ENCODE measurements at regions not wholly inside any gene's neighbourhood (a gene's known extent, or its start where the extent isn't known, plus 50 kb on each side); places are given as distances from the start of the nearest gene placed in this dataset.
A peak's percentile ranks its signal among the peaks of the same experiment; 100 is the strongest.
"Not testable (repeated sequence)": the region's sequence is repeated elsewhere in the genome, so short reads cannot be mapped to it uniquely, and the experiment has no call there.

DNA sequence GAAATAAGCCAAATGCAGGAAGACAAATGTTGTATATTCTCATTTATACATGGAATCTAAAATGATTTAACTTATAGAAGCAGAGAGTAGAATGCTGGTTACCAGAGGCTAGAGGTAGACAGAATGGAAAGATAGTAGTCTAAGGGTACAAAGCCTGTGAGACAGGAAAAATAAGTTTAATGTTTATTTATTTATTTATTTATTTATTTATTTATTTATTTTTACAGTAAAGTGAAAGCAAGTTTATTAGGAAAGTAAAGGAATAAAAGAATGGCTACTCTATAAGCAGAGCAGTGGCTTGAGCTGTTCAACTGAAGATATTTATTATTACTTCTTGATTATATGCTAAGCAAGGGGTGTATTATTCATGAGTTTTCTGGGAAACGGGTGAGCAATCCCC lies 203.2 kb downstream of the LAS1L start:
- DNase-seq (ENCODE audit: low spot score), result no peak

DNA sequence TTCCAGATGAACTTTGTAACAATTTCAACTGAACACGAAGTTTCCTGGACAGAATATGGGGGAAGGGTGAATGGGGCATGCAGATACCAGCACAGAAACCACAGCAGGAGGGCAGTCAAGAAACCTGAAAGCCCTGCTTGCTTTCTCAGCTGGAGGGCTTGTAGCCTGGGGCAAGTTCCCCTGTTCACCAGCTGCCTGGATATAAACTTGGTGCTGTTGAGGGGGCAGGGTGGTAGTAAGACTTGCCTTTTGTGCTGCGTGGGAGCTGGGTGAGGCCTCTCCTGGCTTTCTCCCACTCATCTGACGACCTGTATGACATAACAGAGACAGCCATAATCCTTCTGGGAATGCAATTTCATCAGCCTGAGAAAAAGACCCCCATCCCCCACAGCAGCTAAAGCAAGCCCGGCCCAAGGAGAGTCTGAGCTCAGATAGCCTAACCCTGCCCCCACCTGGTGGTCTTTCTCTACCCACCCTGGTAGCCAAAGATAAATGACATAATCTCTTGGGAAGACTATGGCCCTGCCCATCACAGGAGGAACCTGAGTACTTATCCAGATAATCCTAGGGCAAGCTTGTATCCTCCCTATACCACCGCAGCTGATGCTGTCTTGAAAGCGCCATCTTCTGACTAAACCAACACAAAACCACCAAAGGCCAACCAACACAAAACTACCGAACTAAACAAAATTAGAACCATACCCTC lies 234.3 kb downstream of the LAS1L start:
- no peak for DNase-seq (ENCODE audit: low spot score)

GRCh38 chrX:65282905-65283304 lies 251.7 kb downstream of the LAS1L start:
- DNase-seq (ENCODE audit: low spot score), result not testable (repeated sequence)

DNA sequence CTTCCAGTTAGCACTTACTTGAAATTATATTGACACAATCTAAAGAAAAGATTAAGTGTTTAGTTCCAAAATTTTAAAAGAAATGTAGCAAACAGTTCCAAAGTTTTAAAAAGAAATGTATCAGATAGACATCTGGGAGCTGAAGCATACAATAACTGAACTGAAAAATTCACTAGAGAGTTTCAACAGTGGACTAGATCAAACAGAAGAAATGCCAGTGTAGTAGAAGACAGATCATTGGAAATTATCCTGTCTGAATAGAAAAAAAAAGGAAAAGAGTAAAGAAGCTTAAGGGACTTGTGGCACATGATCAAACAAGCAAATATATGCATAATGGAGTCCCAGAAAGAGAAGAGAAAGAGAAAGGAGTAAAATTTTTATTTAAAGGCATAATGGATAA lies 261.4 kb downstream of the LAS1L start:
- DNase-seq (ENCODE audit: low spot score), result no peak

DNA sequence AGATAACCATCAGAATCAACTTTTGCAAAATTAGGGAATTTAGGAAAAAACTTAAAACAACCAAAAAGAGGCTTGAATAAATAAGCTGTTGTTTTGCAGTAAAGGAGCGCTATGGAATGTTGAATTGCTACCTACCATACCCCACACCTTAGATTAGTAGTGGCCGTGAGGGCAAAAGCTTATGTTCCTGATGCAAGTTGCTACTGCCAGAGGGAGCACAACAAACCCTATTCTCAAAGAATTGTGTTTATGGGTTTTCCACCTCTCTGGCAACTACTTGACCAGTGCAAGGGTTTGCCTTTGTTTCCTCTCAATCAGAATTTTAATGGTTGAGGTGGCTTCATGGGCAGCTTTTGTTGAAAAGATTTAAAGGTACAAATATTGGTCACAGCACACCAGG lies 268.1 kb downstream of the LAS1L start:
- no peak for DNase-seq (ENCODE audit: low spot score)

- DNase-seq (ENCODE audit: low spot score), result no peak
These were observed 277.6 kb upstream of the ZC4H2 start for GRCh38 chrX:65253817-65254216.

- no peak for DNase-seq (ENCODE audit: low spot score)
These were observed 264.9 kb upstream of the ZC4H2 start for GRCh38 chrX:65241059-65241721.

DNA sequence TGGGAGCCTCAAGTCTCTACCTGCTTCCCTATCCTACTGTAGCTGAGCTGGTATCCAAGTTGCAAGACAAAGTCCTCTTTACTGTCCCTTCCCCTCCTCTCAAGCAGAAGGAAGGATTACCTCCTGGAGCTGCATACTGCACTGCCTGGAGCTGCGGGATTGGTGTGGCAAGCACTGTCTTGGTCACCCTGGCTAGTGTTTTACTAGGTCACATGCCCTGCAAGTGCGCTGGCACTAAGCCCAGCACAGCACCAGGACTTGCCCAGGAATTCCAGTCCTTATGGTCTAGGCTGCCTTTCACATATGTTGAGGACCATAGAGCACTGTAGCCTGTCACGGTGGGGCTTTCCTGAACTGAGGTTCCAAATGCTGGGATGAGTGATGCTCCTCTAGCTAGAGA lies 227.3 kb upstream of the ZC4H2 start:
- no peak for DNase-seq (ENCODE audit: low spot score)

DNA sequence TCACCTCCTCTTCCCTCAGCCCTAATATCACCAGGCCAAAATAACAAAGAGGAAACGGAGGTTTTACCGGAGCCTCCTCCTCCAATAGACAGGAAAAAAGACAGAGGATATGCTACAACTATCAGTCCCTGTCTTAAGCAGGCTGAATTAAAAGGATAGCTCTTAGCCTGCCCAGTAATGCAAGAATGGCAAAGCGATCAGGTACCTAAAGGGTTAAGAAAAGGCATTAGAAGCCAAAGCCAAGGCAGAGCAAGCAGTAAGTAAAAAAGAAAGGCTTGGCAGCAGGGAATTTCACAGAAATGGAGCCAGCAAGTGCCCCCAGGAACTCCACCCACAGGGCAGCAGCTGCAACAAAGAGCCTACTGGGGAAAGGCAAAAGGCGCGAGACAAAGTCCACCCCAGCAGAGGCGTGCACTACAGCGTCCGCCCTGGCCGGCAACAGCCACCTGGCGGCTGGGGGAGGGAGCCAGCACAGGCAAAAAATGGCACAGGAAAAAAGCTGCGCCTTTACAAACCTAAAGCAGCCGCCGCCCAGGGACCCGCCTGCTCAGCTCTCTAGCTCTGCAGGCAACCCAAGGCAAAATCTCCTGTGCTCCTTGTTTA lies 220.6 kb upstream of the ZC4H2 start:
- peak; percentile 6 for DNase-seq (ENCODE audit: low spot score)

DNA sequence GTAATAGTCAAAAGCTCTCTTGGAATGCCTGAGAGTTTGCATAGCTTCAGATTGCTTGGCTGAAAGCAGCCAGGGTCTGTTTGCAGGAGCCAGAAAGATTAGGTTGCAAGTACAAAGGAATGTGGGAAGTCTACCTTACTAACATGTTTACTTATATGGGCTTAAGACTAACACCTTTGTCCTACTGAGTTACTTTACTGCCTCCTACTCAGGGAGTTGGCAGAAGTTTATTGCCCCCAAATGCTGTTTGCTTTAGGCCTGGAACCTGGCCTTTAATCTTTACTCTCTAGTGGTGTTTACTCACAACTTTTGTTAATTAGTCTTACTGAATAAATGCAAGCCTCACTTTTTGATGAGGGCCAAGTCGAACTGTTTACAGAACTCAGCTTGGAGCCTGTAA lies 219.4 kb upstream of the ZC4H2 start:
- no peak for DNase-seq (ENCODE audit: low spot score)

DNA sequence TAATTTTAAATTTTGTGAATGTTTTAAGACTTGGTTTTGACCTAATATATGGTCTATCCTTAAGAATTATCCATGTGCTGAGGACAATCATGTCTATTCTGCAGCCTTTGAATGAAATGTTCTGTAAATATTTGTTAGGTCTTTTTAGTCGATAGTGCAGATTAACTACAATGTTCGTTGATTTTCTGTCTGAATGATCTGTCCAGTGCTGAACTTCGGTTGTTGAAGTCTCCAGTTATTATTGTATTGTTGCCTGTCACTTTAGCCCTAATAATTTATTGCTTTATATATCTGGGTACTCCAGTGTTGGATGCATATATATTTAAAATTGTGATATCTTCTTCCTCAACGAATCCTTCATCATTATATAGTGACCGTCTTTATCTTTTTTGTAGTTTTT lies 218.3 kb upstream of the ZC4H2 start:
- DNase-seq (ENCODE audit: low spot score), result no peak

- not testable (repeated sequence) for DNase-seq (ENCODE audit: low spot score)
These were observed 187.1 kb upstream of the ZC4H2 start for GRCh38 chrX:65163325-65163724.

- no peak for DNase-seq (ENCODE audit: low spot score)
These were observed 172.0 kb upstream of the ZC4H2 start for GRCh38 chrX:65148232-65148631.

GRCh38 chrX:65136424-65136823 lies 160.2 kb upstream of the ZC4H2 start:
- DNase-seq (ENCODE audit: low spot score), result no peak

DNA sequence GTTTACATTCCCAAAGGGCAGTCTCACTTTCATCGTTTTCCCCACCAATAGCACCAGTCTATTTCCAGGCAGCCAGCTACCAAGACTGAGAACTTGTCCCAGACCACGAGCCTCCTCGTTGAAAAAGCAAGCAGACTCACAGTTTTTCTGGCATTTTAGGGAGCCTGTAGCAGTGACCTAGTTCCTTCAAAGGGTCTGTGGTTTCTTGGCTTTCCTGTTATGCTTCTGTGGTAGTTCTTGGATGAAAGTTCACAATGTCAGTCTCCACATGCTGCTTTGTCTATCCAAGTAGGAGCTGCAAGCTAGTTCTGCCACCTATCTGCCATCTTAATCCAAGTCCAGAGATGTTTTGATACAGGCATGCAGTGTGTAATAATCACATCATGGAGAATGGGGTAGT lies 151.6 kb upstream of the ZC4H2 start:
- no peak for DNase-seq (ENCODE audit: low spot score)

DNA sequence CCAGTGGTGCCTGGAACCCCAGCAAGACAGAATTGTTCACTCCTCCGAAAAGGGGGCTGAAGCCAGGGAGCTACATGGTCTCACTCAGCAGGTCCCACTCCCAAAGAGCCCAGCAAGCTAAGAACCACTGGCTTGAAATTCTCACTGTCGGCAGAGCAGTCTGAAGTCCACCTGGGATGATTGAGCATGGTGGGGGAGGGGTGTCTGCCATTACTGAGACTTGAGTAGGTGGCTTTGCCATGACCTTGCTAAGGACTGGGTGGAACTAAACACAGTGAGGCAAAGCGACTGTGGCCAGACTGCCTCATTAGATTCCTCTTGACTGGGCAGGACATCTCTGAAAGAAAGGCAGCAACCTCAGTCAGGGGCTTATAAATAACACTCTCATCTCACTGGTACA lies 122.6 kb upstream of the ZC4H2 start:
- DNase-seq (ENCODE audit: low spot score), result no peak

DNA sequence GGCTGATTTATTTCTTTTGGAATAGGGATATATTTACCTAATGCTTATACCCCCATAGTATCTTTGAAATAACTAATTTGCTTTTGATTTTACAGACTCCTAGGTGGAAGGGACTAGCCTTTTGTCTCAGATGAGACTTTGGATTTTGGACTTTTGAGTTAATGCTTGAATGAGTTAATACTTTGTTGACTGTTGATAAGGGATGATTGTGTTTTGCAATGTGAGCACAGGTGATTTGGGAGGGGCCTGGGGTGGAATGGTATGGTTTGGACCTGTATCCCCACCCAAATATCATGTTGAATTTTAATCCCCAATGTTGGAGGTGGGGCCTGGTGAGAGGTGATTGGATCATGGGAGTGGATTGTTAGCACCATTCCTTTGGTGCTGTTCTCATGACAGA lies 117.4 kb upstream of the ZC4H2 start:
- DNase-seq (ENCODE audit: low spot score), result no peak

DNA sequence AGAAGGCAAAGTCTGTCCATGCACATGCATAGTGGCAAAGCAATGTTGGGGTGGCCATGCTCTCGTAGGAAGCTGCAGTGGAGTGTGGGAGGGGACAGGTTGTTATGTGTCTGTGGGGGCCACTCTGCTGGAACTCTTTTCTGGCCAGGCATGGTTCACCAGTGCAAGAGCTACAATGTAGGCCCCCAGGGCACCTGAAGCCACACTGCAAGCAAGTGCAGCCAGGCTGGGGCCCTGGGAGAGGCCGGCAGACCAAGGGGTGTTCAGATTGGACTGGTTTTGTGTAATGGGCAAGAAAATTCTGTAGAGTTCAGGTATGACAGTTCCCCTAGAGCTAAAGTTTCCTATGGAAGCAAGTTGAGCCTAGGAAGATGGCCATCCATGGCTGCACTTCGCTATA lies 97.0 kb upstream of the ZC4H2 start:
- no peak for DNase-seq (ENCODE audit: low spot score)

GRCh38 chrX:65072590-65072989 lies 96.3 kb upstream of the ZC4H2 start:
- DNase-seq (ENCODE audit: low spot score), result no peak

GRCh38 chrX:65058626-65059025 lies 82.4 kb upstream of the ZC4H2 start:
- DNase-seq (ENCODE audit: low spot score), result not testable (repeated sequence)

GRCh38 chrX:65045001-65045400 lies 68.8 kb upstream of the ZC4H2 start:
- DNase-seq (ENCODE audit: low spot score), result no peak

- DNase-seq (ENCODE audit: low spot score), result peak; percentile 5
These were observed 59.2 kb upstream of the ZC4H2 start for GRCh38 chrX:65035446-65035770.

DNA sequence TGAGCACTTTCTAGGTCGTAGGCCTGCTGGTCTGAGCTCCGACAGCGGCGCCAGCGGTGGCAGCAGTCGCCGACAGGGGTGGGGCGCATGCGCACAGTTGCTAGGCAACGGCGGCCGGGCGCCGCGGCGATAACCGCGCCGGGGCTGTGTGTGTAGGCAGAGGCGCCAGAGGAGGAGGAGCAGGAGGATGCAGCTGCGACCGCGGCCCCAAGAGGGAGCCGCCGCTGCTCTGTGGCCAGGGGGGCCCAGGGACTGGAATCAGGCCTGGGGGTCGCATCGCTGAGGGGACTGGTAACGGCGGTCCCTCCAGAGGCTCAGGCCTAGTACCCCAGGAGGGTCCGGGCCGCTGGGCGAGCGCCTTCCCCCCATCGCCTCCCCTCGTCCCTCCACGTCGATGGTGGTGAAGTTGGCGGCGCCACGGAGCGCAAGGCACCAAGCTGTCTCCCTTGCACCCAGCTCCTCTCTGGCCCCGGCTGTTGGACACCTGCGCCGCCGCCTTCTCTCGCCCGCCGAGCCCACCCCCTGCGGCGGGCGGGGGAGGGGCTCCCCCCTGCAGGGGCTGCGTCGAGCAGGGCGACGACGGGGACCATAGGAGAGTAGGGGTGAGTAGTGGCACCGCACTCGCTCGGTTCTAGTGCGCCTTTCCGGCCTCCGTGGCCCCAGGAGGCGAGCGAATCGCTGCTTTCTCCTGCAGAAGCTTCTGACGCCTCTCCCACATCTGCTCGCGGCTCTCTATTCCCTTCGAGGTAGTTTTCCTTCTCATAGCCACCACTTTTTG lies 58.6 kb upstream of the ZC4H2 start, which contains the start of gene ZC3H12B:
TSS of gene ZC3H12B (plus strand) at position 159 of the 778 bp plus-strand sequence.
- DNase-seq (ENCODE audit: low spot score), result peak; percentile 84
